ENCODE measurements at regions not wholly inside any gene's neighbourhood (a gene's known extent, or its start where the extent isn't known, plus 50 kb on each side); places are given as distances from the start of the nearest gene placed in this dataset.

DNA sequence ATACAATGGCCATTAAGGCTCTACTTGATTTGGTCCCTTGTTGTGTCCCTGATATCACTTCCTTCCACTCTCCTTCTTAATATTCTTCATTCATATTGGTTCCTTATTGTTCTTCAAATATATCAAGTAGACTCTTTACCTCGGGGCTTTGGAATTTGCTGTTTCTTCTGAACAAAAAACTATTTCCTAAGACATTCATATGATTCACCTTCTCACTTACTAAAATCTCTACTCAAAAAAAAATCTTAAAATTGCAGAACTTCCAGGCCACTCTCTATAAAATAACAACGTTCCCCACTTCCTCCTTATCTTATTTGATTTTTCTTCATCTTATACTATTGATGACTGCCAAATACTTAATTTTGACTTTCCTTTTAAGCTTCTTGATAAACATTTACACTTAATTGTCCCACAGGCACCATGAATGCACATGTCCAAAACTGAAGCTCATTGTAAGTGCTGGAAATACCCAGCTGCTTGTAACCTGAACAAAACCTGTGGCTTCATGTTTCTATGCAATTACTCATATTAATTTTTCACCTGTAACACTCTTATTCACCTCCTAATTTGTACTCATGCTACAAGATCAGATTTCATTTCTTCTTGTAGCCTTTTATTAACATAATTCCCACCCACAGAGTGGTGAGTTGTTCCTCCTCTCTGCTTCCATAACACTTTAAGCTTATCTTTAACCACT is 58.4 kb upstream of the NUDT12 start:
- DNase-seq (ENCODE audit: low spot score): no peak

DNA sequence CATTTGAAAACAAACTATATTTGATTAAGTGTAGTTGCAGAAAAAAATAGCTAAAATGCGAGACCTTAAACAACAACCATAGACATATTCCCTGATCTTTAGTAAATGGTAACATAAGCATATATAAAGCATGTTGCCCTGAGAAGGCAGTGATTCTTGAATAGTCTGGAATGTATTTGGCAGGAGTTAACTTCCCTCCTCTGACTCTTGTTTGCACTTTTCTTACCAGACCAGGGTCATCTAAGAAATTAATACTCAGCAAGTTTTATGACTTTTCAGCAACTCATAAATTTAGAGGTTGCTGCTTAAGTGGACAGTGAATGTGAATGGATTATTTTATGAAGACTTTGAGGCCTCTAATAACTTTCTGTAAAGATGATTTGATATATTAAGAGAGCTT is 55.3 kb upstream of the NUDT12 start:
- DNase-seq (ENCODE audit: low spot score): no peak

DNA sequence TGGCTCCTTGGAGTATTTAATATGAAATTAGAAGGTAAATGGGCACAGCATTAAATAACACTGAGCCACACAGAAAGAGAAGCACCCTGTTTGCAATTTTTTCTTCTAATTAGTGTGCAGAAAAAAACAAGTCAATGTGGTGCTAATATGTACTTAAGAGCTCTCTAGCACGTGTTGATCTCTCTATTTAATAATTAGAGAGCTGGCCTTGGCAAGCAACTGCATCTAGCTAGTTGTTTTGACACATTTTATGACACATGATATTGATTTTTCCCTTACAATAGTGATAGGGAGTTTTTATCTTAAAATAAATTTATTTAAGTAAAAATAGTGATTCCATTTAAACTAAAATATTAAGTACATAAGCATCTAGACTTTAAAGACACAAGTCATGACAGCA is 54.5 kb upstream of the NUDT12 start:
- DNase-seq (ENCODE audit: low spot score): no peak

DNA sequence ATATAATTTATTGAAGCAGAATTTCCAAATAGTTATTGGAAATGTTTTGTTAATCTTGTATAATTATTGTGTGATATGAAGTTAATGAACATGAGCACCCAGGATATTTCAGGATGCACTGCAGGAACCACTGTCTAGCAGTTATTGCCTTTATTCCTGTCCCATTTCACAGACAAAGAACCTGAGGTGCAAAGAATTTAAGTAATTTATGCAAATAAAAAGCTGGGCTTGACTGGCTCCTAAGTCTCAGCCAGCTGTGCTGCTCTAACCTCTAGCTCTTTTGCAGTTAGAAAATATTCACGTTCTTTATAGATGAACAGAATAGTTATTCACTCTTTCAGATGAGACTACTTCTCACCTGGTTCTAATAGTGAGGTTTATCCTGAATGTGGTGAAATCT is 50.0 kb upstream of the NUDT12 start:
- no peak for DNase-seq (ENCODE audit: low spot score)

Measured in ecto neural progenitor cell (in vitro differentiated cells).